GM10248 (cell line): ENCODE measurements at regions not wholly inside any gene's neighbourhood (a gene's known extent, or its start where the extent isn't known, plus 50 kb on each side); places are given as distances from the start of the nearest gene placed in this dataset.

Experiments used
- CTCF ChIA-PET: fragments of 300-600 bp; sonication (Branson Sonifier 250); formaldehyde crosslinking; extraction: SDS; loops from one replicate; lab custom pipeline; 2021; ENCODE audit warnings: antibody characterized with exemption; lab: Yijun Ruan, JAX
- POLR2A ChIA-PET: fragments of 350-650 bp; sonication (Branson Sonifier 250); formaldehyde crosslinking; extraction: SDS; loops from one replicate; lab custom pipeline; 2020; ENCODE audit warnings: antibody characterized with exemption; lab: Yijun Ruan, JAX
- DNase-seq: peaks from one replicate; pipeline ENCODE4 v3.0.0; 2012; ENCODE audit errors: extremely low spot score
- CTCF ChIP-seq: IDR thresholded peaks from 2 replicates; pipeline ENCODE4 v1.5.1; 2012; ENCODE audit warnings: mild to moderate bottlenecking, low read depth; ENCODE audit errors: extremely low read depth, missing control alignments, control extremely low read depth

- DNase-seq = no peak
- no peak for TF ChIP-seq CTCF
- ChIA-PET POLR2A (no interaction called here), CTCF (interaction anchor here (0.8 to 8.8 kb wide), 47 partner anchors 10 to 837 kb away, joined by 3 to 312 read pairs (median 8); partner anchors contain the start of gene AFTPH)
These were observed 121.9 kb upstream of the LGALSL start for GRCh38 chr2:64331849-64332699.

GRCh38 chr2:64336171-64336570 is 117.8 kb upstream of the LGALSL start:
- no peak for DNase-seq
- POLR2A ChIA-PET = no interaction called here
- no peak for TF ChIP-seq CTCF
- CTCF ChIA-PET = interaction anchor here (1.1 kb wide), 1 partner anchor 12 kb away, joined by 3 read pairs; no protein-coding TSS in a partner anchor

GRCh38 chr2:64337314-64337713 is 116.6 kb upstream of the LGALSL start:
- ChIA-PET POLR2A (no interaction called here), CTCF (interaction anchor here (0.7 to 1.8 kb wide), 5 partner anchors 10 to 288 kb away, joined by 3 to 4 read pairs (median 4); no protein-coding TSS in a partner anchor)
- no peak for TF ChIP-seq CTCF
- DNase-seq = no peak

- POLR2A ChIA-PET = no interaction called here
- CTCF ChIA-PET = interaction anchor here (1.2 to 1.8 kb wide), 3 partner anchors 9 to 289 kb away, joined by 3 to 4 read pairs (median 4); no protein-coding TSS in a partner anchor
- TF ChIP-seq CTCF = no peak
- DNase-seq = no peak
These were observed 115.9 kb upstream of the LGALSL start for GRCh38 chr2:64338108-64338507.

GRCh38 chr2:64338910-64339500 is 115.0 kb upstream of the LGALSL start:
- POLR2A ChIA-PET = no interaction called here

More at GRCh38 chr2:64338910-64339500, 115.0 kb upstream of the LGALSL start:
- DNase-seq = no peak
- CTCF ChIA-PET = interaction anchor here (1.2 to 7.0 kb wide), 5 partner anchors 8 to 290 kb away, joined by 3 to 73 read pairs (median 4); no protein-coding TSS in a partner anchor
- TF ChIP-seq CTCF = no peak
